LoVo (cell line): ENCODE measurements at regions not wholly inside any gene's neighbourhood (a gene's known extent, or its start where the extent isn't known, plus 50 kb on each side); places are given as distances from the start of the nearest gene placed in this dataset.

Experiments
- DNase-seq: peaks from one replicate; pipeline ENCODE4 v3.0.0-alpha.2; 2016; ENCODE audit warnings: low spot score

DNA sequence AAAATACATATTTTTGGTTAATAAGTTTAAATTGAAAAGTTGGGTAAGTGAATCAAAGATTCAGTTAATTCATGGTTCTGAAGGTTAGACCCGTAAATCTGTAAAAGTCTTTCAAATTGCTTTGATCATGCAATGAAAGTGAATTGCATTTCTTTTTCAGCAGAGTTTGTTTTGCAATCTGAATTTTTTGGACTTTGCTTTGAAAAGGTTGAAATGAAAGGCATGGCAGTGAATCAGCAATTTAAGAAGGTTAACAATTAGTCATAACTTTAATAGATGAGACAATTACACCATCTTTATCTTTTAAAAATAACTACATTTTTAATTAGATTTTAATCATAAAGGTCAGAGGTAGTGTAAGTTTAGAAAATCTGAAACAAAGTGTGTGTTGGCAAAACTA lies 310.9 kb upstream of the KCNJ16 start:
- DNase-seq: no peak

DNA sequence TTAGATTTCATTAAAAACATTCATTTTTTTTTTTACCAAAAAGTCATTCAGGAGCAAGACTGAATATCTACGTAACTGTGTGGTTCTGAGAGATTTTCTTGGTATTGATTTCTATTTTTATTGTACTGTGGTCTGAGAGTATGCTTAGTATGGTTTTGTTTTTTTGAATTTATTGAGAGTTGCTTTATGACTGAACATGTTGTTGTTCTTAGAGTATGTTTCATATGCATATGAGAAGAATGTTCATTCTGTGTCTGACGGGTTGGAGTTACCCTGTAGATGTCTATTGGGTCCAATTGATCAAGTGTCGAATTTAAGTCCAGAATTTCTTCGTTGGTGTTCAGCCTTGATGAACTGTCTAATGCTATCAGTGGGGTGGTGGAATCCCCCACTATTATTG lies 306.0 kb upstream of the KCNJ16 start:
- DNase-seq: no peak

DNA sequence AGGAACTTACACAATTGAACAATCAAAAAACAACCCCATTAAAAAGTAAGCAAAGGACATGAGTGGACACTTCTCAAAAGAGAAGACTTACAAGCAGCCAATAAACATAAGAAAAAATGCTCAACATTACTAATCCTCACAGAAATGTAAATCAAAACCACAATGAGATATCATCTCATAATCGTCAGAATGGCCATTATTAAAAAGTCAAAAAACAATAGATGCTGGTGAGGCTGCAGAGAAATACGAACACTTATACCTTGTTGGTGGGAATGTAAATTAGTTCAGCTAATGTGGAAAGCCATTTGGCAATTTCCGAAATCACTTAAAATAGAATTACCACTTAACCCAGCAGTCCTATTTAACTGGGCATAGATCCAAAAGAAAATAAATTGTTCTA lies 301.9 kb upstream of the KCNJ16 start:
- DNase-seq: no peak

DNA sequence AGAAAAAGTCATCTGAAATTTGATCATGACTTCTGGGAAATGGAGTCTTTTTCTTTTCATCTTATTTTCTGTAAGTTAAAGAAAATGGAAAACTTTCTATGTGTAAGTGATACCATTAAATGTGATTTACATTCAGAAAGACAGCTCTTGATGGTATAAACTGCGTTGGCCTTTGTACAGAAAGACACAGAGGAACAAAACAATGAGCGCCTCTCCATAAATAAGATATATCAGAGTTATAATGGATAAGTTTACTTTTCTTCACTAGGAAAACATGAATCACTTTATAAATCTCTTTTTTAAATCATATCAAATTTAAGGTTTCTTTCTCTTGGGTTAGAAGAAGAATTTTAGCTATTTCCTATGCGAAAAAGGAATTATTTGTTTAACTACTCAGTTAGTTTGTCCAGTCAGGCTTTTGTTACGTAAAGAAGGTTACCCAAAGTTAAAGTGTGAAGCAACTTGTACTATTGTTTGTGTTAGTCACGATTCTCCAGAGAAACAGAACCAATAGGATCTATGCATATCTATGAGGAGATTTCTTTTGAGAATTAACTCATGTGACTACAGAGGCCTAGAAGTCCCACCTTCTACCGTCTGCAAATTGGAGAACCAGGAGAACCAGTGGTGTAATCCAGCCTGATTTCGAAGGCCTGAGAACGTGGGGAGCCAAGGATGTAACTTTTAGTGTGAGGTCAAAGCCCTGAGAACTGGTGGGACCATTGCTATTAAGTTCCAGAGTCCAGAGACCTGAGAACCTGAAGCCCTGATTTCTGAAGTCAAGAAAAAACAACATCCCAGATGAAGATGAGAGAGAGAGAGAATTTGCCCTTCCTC lies 295.4 kb upstream of the KCNJ16 start:
- DNase-seq: no peak

DNA sequence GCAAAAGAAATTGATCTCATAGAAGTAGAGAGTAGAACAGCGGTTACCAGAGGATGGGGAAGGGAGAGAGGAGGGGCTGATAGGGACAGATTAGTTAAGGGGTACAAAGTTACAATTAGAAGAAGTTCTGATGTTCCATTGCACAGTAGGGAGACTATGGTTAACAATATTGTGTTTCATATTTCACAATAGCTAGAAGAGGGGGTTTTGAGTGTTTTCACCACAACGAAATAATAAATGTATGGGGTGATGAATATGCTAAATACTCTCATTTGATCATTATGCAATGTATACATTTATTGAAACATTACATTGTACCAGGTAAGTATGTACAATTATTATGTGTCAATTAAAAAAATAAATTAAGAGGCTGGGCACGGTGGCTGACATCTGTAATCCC lies 291.2 kb upstream of the KCNJ16 start:
- DNase-seq: no peak

DNA sequence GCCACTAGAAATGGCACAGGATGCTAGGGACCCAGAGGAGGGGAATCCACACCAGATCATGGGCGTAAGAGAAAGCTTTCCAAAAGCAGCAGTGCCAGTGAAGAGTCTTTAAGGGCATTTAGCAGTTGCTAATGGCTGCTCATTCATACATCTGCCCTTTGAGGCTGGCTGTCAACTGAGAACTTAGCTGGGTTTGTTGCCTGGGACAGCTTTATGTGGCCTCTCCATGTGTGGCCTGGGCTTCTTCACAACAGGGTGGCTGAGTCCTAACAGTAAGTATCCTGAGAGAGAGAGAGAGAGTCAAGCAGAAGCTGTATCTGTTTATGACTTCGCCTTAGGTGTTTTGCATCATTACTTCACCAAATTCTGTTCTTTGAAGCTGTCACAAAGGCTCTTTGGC lies 286.1 kb upstream of the KCNJ16 start:
- no peak for DNase-seq

DNA sequence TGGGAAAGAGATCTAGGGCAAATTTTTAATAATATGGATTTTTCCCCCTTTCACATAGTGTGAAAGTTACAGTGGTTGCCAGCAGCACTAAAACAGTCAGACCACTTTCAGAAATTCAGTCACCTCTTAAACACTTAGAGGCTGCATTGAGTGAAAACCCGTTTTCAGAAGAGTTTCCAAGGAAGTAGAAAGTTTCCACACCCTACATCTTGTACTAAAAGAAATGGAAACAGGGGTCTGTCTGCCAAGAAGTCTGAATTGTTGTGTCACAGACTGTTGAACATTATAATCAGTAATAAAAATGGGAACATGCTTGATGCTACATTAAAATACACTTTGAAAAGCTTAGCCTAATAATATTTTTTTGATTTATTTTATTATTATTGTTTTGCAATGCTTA lies 278.9 kb upstream of the KCNJ16 start:
- no peak for DNase-seq

DNA sequence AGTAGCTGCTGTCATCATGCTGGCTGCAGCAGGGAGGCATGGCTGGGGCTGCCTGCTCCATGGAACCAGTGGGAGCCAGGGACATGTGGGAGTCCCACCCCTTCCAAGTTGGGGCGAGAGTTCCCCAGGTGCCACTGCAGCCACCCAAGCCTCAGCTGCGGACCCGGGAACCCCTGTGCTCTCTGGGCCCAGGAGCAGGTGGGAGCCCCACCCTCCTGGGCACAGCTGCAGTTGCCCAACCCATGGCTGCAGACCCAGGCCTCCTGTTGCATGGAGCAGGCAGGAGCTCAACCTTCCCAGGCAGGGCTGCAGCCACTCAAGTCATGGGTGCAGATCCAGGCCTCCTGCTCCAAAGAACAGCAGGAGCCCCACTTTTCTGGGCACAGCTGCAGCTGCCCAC lies 274.2 kb upstream of the KCNJ16 start:
- DNase-seq: no peak

DNA sequence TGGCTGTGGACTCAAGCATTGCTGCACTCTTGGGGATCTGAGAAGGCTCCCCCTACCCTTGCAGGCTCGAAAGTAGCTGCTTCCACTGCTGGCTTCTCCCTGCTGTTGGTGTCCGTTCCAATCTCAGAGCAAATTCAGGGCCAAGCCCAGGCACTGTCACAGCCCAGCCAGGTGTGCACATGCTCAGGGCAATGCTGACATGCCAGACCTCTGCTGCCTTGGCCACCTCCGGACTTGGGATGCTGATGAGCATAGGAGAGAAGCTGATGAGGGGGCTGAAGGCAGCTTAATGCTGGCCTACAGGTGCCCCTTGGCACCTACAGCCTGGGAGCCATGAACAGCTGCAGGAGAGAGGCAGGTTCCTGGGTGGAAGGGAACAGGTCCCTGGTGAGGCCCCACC lies 273.7 kb upstream of the KCNJ16 start:
- DNase-seq: no peak

DNA sequence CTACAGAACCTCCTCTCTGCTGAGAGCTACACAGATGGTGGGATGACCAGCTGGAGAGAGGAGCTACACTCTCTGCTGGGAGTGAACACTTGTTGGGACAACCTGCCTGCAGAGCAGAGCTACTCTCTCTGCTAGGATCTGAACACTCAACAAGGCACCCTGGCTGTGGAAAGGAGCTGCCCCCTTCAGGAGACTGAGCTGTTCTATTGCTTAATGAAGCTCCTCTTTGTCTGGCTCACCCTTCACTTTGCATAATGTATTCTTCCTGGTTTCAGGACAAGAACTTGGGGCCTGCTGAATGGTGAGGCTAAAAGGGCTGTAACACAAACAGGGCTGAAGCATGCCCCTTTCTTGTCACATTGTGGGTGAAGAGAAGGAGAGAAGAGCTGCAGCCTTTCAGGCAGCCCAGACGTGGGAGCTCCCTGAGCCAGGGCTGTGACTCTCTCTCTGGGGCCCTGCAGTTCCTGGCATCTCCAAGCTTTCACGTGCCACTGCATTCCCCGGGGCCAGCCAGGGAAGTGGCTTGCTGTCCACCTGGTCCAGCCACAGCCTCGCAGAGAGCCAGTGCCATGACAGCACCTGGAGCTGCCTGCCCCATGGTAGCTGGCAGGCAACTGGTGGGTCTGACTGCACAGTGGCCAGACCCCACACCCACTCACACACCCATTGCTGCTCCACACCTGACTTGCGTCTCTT lies 272.8 kb upstream of the KCNJ16 start:
- DNase-seq: no peak

DNA sequence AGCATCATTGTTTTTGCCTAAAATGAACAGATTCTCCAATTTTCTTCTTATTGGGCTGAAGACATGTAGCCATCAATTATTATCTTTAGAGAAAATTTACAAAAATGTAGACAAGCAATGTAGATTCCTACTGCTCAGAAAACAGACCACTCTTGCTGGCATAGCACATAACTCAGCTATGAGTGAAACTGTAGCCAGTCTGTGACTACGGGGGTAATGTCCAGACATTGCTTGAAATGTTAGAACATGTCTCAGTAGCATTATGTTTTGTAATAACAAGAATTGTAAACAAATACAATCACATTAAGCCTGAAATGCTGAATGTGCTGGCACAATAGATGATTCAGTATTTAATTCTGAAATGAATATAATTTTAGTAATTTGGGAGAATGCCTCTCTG lies 265.7 kb upstream of the KCNJ16 start:
- no peak for DNase-seq

DNA sequence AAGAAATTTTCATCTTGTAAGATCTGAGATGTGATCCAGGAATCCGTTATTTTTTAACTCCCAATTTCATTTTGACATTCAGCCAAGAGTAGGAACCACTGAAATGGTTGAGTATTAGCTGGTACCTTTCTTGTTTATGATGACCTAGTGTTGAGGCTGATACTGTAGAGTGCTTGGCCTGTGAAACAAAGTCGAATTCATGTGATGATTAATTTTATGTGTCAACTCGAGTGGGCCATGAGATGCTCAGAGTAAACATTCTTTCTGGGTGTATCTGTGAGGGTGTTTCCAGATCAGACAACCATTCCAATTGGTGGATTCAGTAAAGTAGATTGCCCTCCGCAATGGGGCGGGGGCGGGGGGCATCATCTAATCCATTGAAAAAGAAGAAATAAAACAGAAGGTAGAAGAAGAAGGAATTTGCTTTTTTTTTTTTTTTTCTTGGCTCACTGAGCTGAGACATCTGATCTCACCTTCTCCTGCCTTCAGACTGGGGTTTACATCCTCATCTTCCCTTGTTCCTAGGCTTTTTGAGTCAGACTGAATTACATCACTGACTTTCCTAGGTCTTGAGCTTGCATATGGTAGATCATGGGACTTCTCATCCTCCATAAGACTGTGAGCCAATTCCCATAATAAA lies 264.6 kb upstream of the KCNJ16 start:
- no peak for DNase-seq

DNA sequence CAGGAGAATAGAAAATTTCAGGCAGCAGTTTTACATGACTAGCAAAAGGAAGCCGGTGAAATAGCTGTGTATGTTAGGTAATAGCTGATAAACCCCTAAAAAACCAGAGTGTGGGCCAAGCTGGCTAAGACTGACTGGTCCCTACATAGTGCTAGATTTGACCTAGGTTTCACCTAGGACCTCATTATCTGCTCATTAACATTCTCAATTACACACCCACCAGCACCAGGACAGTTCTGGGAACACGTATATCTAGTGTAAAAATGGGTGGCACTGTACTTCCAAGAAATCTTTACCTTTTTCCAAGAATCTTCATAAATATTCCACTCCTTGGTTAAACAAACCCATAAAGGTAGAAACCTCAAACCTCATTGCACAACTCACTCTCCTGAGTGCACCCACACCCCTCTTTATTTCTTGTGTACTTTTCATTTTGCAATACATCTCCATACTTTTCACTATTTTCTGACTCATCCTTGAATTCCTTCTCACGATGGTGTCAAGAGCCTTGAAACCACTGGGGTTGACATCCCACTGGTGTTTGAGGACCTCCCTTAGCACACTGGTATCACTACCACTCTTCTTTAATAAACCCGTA lies 262.7 kb upstream of the KCNJ16 start:
- no peak for DNase-seq

DNA sequence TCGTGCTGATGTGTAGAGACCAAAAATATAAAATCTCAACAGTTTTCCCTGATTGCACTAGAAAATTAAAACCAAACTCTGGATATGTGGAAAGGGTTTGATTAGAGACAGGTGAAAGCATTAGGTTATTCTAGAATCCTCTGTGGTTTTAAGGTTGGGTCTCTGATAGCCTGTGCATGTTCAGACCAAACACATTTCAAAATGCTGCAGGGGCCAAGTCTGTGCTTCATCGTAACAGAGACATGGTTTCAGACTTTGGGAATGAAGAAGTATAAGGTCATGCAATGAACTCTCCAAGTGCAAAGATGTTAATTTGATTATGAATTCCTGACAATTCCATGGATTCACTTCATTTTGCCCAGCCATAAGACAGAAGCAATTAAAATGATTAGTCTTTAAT lies 261.0 kb upstream of the KCNJ16 start:
- no peak for DNase-seq

DNA sequence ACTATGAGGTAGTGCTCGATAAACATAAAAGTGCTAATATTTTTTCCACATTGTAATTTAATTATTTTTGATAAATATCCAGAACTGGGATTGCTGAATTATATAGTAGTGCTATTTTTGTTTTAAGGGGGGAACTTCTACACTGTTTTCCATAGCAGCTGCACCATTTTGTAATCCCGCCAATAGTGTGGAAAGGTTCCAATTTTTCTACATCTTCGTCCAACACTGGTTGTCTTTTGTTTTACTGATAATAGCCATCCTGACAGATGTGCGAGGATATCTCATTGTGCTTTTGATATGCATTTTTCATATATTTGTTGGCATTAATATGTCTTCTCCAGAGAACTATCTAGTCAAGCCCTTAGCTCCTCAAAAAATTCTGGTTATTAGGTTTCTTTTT lies 259.6 kb upstream of the KCNJ16 start:
- no peak for DNase-seq

DNA sequence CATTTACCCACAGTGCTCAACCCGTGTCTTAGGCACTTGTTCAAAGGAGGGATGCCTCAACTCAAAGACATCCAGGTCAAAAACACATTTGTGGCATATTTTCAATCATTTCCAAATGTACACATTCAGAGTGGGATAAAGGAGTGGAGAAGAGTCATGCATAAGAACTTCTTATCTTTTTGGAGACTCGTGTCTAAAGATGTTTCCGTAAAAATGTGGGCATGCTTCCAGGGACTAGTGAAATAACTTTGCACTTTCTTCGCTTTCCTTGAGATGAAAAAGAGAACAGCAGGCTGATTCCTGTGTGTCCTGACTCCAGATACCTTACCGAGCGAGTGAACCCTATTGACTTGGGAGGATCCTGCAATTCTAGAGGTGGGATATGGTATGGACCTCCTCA lies 256.6 kb upstream of the KCNJ16 start:
- no peak for DNase-seq

DNA sequence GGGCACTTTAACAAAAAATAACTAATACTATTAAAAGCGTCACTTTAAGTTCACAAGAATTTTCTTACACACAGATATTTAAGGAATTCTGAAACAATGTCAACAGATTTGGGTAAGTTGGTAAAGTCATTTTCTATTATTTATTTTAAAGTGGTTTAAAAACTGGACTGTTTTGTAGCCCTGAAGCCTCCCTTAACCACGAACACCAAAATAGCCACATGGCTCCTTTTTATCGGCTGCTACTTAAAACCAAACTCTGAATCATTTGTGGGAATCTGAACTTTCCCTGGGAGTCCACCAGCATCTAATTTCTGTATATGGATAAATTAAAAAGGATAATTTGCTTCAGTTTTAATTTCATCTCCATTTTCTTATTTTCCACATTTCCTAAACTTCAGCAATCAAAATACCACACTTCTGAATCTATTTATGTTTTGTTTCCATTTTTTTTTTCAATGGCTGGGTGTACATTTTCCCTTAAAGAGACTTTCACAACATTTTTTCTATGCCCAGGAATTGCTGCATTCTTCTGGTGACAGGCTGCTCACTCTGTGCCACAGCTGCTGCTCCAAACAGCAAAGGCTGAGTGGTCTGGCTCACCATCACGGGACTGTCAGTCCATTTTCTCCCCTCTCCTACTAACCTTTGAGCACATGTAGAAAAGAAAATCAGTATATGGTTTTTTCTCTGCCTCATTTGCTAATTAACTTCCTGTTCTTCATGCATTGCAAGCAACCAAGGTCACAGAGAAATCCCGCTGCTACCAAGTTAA lies 255.5 kb upstream of the KCNJ16 start:
- no peak for DNase-seq

DNA sequence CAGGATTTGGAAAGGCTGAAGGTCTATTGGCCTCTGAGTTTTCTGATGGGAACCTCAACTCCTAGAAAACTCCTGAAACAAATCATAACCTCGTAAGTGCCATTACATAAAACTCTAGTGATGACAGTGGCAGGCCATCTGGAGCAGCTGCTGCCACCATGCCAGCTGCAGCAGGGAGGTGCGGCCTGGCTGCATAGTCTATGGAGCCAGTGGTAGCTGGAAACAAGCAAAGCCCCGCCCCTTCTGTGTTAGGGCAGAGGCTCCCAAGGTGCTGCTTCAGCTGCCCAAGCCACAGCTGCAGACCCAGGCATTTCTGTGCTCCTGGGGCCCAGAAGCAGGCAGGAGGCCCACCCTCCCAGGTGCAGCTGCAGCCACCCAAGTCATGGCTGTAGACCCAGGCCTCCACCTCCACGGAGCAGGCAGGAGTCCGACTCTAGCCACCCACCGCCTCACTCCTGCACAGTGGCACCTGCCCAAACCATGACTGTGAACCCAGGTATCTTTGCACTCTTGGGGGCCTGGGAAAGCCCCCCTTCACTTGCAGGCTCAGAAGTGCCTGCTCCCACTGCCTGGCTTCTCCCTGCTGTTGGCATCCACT lies 254.1 kb upstream of the KCNJ16 start:
- DNase-seq: no peak

DNA sequence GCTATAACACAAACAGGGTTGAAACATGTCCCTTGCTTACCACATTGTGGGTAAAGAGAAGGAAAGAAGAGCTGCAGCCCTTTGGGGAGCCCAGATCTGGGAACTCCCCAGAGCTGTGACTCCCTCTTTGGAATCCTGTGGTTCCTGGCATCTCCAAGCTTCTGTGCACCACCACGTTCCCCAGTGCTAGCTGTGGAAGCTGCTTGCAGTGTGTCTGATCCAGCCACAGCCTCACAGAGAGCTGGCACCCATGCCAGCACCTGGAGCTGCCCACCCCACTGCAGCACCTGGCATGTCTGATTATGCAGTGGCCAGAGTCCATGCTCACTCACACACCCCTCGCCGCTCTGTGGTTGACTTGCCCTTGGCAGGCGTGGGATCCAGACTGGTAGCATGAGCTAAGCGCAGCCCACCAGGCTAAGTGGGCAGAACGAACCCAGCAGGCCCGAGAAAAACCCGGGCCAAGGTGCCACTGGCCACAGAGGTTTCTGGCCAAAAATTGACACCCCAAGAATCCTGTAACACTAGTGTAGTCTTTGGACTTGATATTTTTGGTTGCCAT lies 252.6 kb upstream of the KCNJ16 start:
- DNase-seq: no peak

DNA sequence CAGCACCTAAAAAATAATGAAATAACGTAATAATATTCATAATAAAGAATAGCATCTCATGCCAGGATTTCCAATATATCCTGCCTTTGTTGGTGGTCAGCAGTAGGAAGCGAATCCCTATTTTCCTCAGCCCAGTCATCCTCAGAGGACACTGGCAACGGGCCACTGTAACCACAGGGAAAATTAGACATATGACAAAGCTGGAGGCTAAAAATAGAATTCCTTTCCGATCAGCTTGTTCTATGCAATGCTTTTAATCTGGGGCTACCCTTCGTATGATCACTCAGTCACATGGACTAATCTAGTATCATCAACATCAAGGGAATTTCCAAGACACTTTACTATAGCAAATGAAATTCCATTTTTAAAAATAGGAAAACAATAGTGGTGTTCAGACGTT lies 246.9 kb upstream of the KCNJ16 start:
- DNase-seq: no peak

DNA sequence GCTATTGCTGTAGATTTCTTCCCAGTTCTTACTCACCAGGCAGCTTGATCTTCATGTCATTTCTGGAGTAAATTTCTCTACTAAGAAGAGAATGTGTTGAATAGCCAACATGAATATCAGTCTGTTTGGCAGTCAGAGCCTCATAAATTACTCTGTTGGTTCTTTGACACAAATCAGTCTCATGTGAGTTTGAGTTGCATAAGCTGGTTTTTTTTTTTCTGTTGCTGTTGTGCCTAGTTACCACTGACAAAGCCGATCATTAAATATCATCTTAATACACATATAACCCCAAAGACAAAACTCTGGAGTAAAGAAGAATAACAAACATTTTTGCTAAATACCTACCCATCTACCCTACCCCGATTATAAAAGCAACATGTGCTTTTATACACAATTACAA lies 240.5 kb upstream of the KCNJ16 start:
- no peak for DNase-seq
